GM12878 (cell line): ENCODE measurements at regions not wholly inside any gene's neighbourhood (a gene's known extent, or its start where the extent isn't known, plus 50 kb on each side); places are given as distances from the start of the nearest gene placed in this dataset.

Experiments
- ATAC-seq: fragments of 200-7000 bp; cut with Tn5 transposase; 3 replicates; pipeline ENCODE4 v1.9.1; 2020; ENCODE audit warnings: mild to moderate bottlenecking, moderate library complexity
- BruUV-seq: library from RNA; stranded (reverse); fragments of 400-500 nt; replicated peaks from 2 replicates; lab custom pipeline; 2021; lab: Mats Ljungman, UMichigan
- CTCF ChIA-PET: fragments of 300-600 bp; sonication (Branson Sonifier 250); formaldehyde crosslinking; extraction: SDS; loops from one replicate; lab custom pipeline; 2021; ENCODE audit warnings: inconsistent platforms; lab: Yijun Ruan, JAX
- POLR2A ChIA-PET: fragments of 350-600 bp; formaldehyde crosslinking; extraction: SDS; loops from one replicate; lab custom pipeline; 2021; ENCODE audit warnings: inconsistent platforms; lab: Charles Lee
- RAD21 ChIA-PET: fragments of 300-600 bp; sonication (Branson Sonifier 250); formaldehyde crosslinking; loops from one replicate; lab custom pipeline; 2023; ENCODE audit warnings: antibody characterized with exemption; ENCODE audit not compliant: unreplicated experiment; lab: Charles Lee
- SMC1A ChIA-PET: fragments of 300-600 bp; sonication (Branson Sonifier 250); formaldehyde crosslinking; loops from one replicate; lab custom pipeline; 2023; ENCODE audit not compliant: unreplicated experiment, uncharacterized antibody; lab: Charles Lee
- DNase-seq: peaks from one replicate; pipeline ENCODE4 v3.0.0-alpha.2; 2011; ENCODE audit warnings: low read depth, low spot score
- FAIRE-seq: peaks from 3 replicates; lab custom pipeline; 2011; peaks lifted over from hg19 to GRCh38; lab: Jason Lieb, UNC
- H2AFZ ChIP-seq: 2 replicates; pipeline ENCODE4 v1.6.0; 2011; ENCODE audit warnings: low read depth, low read length, control low read depth; ENCODE audit not compliant: control insufficient read depth
- H3K27ac ChIP-seq: 2 replicates; pipeline ENCODE4 v1.5.1; 2011; ENCODE audit warnings: control low read depth; ENCODE audit not compliant: control insufficient read depth, insufficient read depth
- H3K27me3 ChIP-seq, 2 experiments: replicated peaks in 1 of 2; 2 replicates each; pipeline versions ENCODE4 v1.6.0 to v1.6.1; 2011; ENCODE audit warnings: low read length in 1 of 2; ENCODE audit not compliant: control insufficient read depth in 2 of 2, insufficient read depth in 2 of 2
- H3K36me3 ChIP-seq, 2 experiments: 2 replicates each; pipeline ENCODE4 v1.5.1; 2011; ENCODE audit warnings: low read length in 1 of 2; ENCODE audit not compliant: control insufficient read depth in 2 of 2, insufficient read depth in 2 of 2
- H3K4me1 ChIP-seq: 2 replicates; pipeline ENCODE4 v1.6.1; 2011; ENCODE audit warnings: mild to moderate bottlenecking, low read length, moderate library complexity, mixed read lengths; ENCODE audit not compliant: control insufficient read depth, insufficient read depth
- H3K4me2 ChIP-seq: 2 replicates; pipeline ENCODE4 v1.6.0; 2011; ENCODE audit warnings: control low read depth; ENCODE audit not compliant: control insufficient read depth, insufficient read depth
- H3K4me3 ChIP-seq: fragments of 200-600 bp; sonication (generic); 2 replicates; pipeline ENCODE4 v1.5.1; 2016
- H3K79me2 ChIP-seq: 2 replicates; pipeline ENCODE4 v1.6.0; 2011; ENCODE audit warnings: low read length; ENCODE audit not compliant: control insufficient read depth, insufficient read depth
- H3K9ac ChIP-seq: 2 replicates; pipeline ENCODE4 v1.8.0; 2011; ENCODE audit warnings: low read length, control low read depth, mixed read lengths; ENCODE audit not compliant: control insufficient read depth, insufficient read depth
- H3K9me3 ChIP-seq: replicated peaks from 3 replicates; pipeline ENCODE4 v1.5.1; 2011; ENCODE audit warnings: mild to moderate bottlenecking, low read length; ENCODE audit not compliant: control insufficient read depth, insufficient read depth
- H4K20me1 ChIP-seq: 2 replicates; pipeline ENCODE4 v1.6.0; 2011; ENCODE audit not compliant: control insufficient read depth, insufficient read depth
- GATAD2B ChIP-seq: fragments of 450-650 bp; conservative IDR thresholded peaks from 2 replicates; pipeline ENCODE4 v1.6.1; 2017; ENCODE audit warnings: low read depth, mild to moderate bottlenecking, moderate library complexity
- HDGF ChIP-seq: fragments of 450-650 bp; IDR thresholded peaks from 2 replicates; pipeline ENCODE4 v1.6.1; 2016; ENCODE audit warnings: antibody characterized with exemption
- NRF1 ChIP-seq: conservative IDR thresholded peaks from 2 replicates; pipeline ENCODE4 v1.6.1; 2011; ENCODE audit warnings: mild to moderate bottlenecking, low read depth, low read length, improper control_type of control experiment
- PAX5 ChIP-seq: IDR thresholded peaks from 2 replicates; pipeline ENCODE4 v1.6.1; 2011; ENCODE audit warnings: low read depth, low read length, borderline replicate concordance
- SIN3A ChIP-seq: IDR thresholded peaks from 2 replicates; pipeline ENCODE4 v1.6.1; 2012; ENCODE audit warnings: low read depth, low read length, improper control_type of control experiment
- WGBS: methylation state at CpG from one replicate; pipeline ENCODE4 v1.1.6; 2016; ENCODE audit warnings: low lambda C conversion rate; ENCODE audit not compliant: insufficient replicate concordance, insufficient coverage; ENCODE audit errors: missing lambda C conversion rate; 5-methylcytosine and 5-hydroxymethylcytosine counted together
- in situ Hi-C: fragments of 300-500 bp; cut with MboI; formaldehyde crosslinking; loops from 9 replicates; pipeline ENCODE4 v1.14.3; 2018; ENCODE audit warnings: mixed read lengths
- intact Hi-C: fragments of 100-400 bp; cut with micrococcal nuclease; formaldehyde crosslinking; loops from one replicate; pipeline ENCODE4 v1.14.2; 2022; ENCODE audit not compliant: unreplicated experiment
- TF ChIP-seq, protein P1 (sequence below), 3 experiments: IDR thresholded peaks in 2 of 3; conservative IDR thresholded peaks in 1 of 3; 2 replicates each; pipeline ENCODE4 v1.5.1; 2011; ENCODE audit warnings: low read depth in 3 of 3, low read length in 3 of 3, mild to moderate bottlenecking in 3 of 3, control low read depth in 2 of 3, moderate library complexity in 2 of 3, inconsistent platforms in 1 of 3, mixed read lengths in 1 of 3; ENCODE audit not compliant: control insufficient read depth in 2 of 3, insufficient read depth in 1 of 3; ENCODE audit errors: extremely low read depth in 1 of 3
- TF ChIP-seq, protein P2 (sequence below): IDR thresholded peaks from 2 replicates; pipeline ENCODE4 v1.6.1; 2011; ENCODE audit warnings: borderline replicate concordance, low read depth, mild to moderate bottlenecking, moderate library complexity, low read length; ENCODE audit not compliant: insufficient read depth, poor library complexity, severe bottlenecking

DNA sequence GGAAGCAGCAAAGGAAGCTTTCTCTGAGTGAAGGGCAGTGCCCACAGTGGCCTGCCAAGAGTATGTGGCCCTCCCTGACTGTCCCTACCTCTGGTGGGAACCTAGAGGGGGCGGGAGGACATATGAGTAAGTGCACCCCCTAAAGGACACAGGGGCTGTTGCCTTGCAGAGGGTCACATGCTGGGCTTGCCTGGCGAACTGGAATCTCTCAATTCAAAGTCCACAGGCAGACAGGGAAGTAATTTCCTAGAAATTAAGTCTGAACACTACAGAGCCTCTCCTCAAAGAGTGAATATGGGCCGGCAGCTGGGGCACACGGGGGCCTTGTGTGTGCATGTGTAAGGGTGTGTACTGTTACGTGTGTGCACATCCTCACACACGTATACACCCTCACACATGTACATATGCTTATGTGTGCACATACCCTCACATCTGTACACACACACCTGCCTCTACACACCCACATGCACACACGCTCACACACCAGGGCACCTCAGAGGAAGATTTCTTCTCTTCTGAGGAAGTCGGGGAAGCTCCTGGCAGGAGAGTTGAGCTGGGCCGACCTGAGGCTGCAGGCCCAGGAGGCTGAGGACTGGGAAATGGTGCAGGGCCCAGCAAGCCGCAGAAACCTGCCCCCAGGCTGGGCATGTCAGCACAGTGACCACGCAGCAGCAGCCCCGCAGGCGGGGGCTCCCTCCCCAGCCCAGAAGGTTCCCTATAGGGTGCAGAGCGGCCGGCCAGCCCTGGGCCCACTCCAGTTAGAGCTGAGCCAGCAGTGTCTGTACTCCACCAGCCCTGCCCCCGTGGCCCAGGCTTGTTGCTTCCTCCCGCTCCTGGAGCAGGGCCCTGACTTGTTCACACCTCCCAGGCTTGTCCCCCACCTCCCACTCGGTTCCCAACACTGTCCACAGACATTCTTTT lies 77.4 kb upstream of the TAF1B start:
- Histone ChIP-seq H3K9ac (no peak overlapping the region), H3K9me3 (no peaks in the 10 kb centered on the region), H3K27ac (no peak overlapping the region), H3K4me3 (no peak overlapping the region), H2AFZ (no peak overlapping the region), H3K27me3 (no peaks in the 10 kb centered on the region), H3K4me2 (no peak overlapping the region), H3K79me2 (no peaks in the 10 kb centered on the region), H3K4me1 (peaks cover 20% of the 10 kb centered on the region), H4K20me1 (no peaks in the 10 kb centered on the region), H3K36me3 (no peaks in the 10 kb centered on the region)
- DNase-seq = no peak
- no peak for FAIRE-seq
- no peak for ATAC-seq
- ChIA-PET RAD21 (no interaction called here), POLR2A (no interaction called here), CTCF (no interaction called here), SMC1A (no interaction called here)
- no TSS peak for BruUV-seq
- intact Hi-C loops = no loop called here
- TF ChIP-seq HDGF (no peak), SIN3A (no peak), PAX5 (no peak), GATAD2B (no peak), NRF1 (no peak)
- TF ChIP-seq, protein P1, sequence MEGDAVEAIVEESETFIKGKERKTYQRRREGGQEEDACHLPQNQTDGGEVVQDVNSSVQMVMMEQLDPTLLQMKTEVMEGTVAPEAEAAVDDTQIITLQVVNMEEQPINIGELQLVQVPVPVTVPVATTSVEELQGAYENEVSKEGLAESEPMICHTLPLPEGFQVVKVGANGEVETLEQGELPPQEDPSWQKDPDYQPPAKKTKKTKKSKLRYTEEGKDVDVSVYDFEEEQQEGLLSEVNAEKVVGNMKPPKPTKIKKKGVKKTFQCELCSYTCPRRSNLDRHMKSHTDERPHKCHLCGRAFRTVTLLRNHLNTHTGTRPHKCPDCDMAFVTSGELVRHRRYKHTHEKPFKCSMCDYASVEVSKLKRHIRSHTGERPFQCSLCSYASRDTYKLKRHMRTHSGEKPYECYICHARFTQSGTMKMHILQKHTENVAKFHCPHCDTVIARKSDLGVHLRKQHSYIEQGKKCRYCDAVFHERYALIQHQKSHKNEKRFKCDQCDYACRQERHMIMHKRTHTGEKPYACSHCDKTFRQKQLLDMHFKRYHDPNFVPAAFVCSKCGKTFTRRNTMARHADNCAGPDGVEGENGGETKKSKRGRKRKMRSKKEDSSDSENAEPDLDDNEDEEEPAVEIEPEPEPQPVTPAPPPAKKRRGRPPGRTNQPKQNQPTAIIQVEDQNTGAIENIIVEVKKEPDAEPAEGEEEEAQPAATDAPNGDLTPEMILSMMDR (IDR thresholded peaks at IDR 0.05 in 2 of 3, conservative IDR thresholded peaks at IDR 0.05 in 1 of 3; ENCODE audit: control insufficient read depth in 2 of 3, extremely low read depth in 1 of 3, insufficient read depth in 1 of 3, low read depth in 3 of 3, low read length in 3 of 3) = 0 out of 6 replicates have a peak, but pooled peaks of 1 of the 3 experiments have one; percentile 3
- TF ChIP-seq, protein P2, sequence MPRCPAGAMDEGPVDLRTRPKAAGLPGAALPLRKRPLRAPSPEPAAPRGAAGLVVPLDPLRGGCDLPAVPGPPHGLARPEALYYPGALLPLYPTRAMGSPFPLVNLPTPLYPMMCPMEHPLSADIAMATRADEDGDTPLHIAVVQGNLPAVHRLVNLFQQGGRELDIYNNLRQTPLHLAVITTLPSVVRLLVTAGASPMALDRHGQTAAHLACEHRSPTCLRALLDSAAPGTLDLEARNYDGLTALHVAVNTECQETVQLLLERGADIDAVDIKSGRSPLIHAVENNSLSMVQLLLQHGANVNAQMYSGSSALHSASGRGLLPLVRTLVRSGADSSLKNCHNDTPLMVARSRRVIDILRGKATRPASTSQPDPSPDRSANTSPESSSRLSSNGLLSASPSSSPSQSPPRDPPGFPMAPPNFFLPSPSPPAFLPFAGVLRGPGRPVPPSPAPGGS = peak; percentile 74
- in situ Hi-C loops = no loop called here
- 69% methylated on average over 18 of the region's 18 CpGs for WGBS
